Posterior vena cava (tissue), 2 donors: ENCODE measurements at regions not wholly inside any gene's neighbourhood (a gene's known extent, or its start where the extent isn't known, plus 50 kb on each side); places are given as distances from the start of the nearest gene placed in this dataset.

Experiments
- DNase-seq: peaks from one replicate; pipeline ENCODE4 v3.0.0-alpha.2; 2020; ENCODE audit warnings: low spot score
- intact Hi-C, 2 donors: fragments of 100-400 bp; cut with DNase I; formaldehyde crosslinking; loops; one replicate each; pipeline versions ENCODE4 v1.14.1 to v1.14.2; 2022 to 2023
- donor health status: DM: yes; HTN: yes; CAD: no.
- donor health status: DM: yes; HTN: yes; CAD: no.

DNA sequence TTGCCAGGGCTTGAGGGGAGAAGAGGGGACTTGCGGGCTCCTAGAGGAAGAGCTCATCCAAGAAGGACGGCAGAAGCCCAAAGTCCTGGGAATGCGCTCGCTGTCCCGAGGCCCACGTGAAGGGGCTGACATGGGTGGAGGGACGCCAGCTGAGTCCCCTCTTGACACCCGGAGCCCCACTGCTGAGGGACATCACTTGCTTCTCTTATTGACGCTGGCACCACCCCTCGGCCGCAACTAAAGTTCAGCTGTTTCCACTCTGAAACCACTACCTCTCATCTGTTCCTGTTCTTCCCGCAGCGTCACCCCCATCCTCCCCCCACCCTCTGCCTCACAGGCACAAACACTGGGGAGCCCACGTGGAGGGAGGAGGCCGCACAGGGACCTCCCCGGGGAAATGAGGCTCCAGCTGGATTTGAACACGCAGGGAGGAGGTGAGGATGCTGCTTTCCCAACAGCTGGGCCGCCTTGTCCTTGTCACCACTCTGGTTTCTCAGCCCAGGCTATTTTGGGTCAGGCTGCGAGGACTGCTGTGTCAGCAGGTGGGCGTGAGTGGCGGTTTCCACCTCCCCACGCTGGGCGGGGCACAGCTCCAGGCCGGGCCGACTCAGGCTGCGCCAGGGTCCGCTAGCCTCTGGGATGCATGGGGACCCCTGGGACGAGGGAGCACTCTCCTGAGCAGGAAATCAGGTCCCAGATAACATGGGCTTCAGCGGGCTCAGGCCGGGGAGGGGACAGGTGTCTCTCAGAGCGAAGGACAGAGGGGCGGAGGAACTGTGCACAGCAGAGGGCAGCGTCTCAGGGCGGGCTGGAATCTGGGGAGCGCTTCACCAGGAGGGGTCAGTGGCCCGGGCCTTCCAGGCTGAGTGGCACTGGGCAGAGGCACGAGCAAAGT, 156.3 kb downstream of the ZNF248 start:
- peak; percentile 66 for DNase-seq
- intact Hi-C loops: no loop called here

- DNase-seq: peak; percentile 59
- intact Hi-C loops: no loop called here
These were observed 169.8 kb downstream of the ZNF248 start for GRCh38 chr10:37687581-37687980.

GRCh38 chr10:37685741-37686683, 171.4 kb downstream of the ZNF248 start:
- intact Hi-C loops: no loop called here
- peak; percentile 61 for DNase-seq

GRCh38 chr10:37684765-37685164, 172.6 kb downstream of the ZNF248 start:
- DNase-seq: peak; percentile 28
- intact Hi-C loops: no loop called here

DNA sequence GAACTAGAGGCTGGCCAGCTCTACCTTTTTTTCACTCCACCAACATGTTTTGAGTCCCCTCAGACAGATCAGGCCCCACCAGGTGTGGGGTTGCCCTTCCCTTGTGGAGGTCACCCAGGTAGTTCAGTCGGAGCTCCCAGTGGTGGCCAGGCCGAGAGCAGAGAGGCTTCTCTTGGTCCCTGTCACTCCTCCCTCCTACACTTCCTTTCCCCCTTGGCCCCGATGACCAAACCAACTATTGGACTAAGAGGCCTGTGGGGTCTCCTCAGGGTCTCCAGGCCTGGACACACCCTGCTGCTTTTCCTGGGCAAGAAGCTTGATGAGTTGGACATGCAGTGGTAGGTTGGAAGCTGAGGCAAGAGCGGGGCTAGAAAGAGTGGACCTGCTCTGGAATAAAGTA, 174.8 kb downstream of the ZNF248 start:
- intact Hi-C loops: no loop called here
- DNase-seq: peak; percentile 45

DNA sequence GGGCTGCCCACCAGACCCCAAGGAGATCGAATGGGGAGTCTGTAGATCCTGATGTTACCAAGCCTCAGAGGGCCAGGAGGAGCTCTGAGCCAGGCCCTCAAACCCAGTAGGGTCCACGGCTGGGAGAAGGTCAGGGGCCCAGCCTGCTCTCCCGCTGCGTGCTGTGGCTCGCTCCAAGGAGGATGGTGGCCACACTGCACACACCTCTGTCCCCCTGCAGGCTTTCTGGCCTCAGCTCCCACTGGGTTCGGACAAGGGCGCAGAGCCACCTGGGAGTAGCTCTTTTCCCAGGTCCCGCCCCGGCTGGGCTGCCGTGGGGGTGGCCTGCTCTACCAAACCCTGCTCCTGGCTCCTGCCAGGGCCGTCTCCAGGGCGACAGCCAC, 175.8 kb downstream of the ZNF248 start:
- DNase-seq: no peak

DNA sequence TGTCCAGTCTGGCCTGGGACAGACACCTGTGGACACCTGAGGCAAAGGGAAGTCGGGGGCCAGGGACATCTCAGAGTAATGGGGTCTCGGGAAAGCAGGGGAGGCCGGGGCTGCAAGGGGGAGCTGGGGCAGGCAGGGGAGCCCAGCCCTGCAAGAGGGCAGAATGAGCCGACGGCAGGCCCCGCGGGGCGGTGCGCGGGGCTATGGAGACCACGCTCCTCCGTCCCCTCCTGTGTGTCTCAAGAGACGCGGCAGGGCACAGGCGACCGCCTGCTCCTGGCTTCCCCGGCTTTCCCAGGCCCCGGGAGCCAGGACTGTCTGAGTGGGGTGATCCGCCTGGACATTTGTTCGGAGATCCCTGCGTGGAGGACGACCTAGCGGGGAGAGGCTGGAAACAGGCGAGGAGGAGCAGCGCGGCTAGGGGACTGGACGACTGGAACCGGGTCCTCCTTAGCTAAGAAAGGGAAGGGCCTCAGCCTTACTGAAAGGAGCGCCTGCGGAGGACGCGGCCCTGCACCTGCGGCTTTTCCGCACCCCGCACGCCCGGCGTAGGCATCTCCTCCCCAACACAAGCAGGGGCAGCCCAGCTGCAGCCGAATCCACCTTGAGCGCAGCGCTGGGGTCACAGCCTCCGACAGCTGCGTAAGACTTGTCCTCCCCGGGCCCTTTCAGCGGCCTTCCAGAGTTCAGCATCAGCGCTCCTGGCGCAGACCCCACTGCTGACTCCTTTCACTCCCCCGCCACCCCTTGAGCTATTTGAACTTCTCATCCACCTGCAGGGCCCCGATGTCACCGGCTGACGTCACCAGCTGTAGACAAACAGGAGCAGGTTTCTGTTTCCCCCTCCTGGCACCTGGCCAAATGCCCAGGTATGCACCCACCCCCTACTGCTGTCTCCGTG, 176.4 kb downstream of the ZNF248 start:
- peak; percentile 68 for DNase-seq
- intact Hi-C loops: no loop called here

More for the DNA sequence above, 175.8 kb downstream of the ZNF248 start:
- intact Hi-C loops: no loop called here

- peak; percentile 75 for DNase-seq
- intact Hi-C loops: no loop called here
These were observed 177.1 kb downstream of the ZNF248 start for GRCh38 chr10:37680243-37680683.

GRCh38 chr10:37679465-37679864, 177.9 kb downstream of the ZNF248 start:
- intact Hi-C loops: no loop called here
- DNase-seq: peak; percentile 69

GRCh38 chr10:37675449-37675848, 182.0 kb downstream of the ZNF248 start:
- DNase-seq: no peak
- intact Hi-C loops: no loop called here

GRCh38 chr10:37671802-37672201, 185.6 kb downstream of the ZNF248 start:
- DNase-seq: no peak
- intact Hi-C loops: no loop called here

DNA sequence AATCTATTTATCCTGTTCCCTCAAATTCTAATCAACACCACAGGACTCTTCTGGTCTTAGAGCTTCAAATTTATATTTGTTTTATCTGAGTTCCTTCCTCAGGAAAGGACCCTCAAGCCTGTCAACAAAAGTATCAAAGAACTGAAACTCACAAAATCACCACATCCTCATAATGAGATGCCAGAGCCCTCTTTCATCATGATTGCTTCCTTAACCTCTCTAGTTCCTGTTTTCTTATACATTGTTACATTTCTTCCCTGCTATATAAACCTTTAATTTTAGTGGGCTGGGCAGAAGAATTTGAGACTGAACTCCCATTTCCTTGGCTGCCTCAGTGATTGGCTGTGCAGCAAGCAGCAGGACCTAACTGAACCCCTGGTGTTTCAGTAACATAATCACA, 189.7 kb downstream of the ZNF248 start:
- intact Hi-C loops: no loop called here
- DNase-seq: no peak

GRCh38 chr10:37654466-37654865, 202.9 kb downstream of the ZNF248 start:
- intact Hi-C loops: no loop called here

DNA sequence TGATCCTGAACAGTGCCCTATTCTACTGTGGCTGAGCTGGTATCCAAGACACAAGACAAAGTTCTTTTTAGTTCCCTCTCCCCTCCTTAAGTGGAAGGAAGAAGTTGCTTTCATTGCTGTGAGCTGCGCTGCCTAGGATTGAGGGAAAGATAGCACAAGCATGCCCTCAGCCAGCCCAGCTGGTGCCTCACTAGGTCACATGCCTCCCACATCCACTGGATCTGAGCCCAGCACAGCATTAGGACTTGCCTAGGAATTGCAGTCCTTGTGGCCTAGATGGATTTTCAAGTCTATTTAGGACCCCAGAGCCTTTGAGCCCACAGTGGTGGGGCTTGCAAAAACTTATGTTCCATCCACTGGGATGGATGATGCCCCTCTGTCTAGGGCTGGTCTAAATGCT, 214.2 kb downstream of the ZNF248 start:
- intact Hi-C loops: no loop called here
- no peak for DNase-seq

More at GRCh38 chr10:37654466-37654865, 202.9 kb downstream of the ZNF248 start:
- DNase-seq: no peak

- intact Hi-C loops: no loop called here
- no peak for DNase-seq
These were observed 217.1 kb downstream of the ZNF248 start for GRCh38 chr10:37640301-37640700.

- DNase-seq: no peak
- intact Hi-C loops: no loop called here
These were observed 218.2 kb downstream of the ZNF248 start for GRCh38 chr10:37639200-37639599.

DNA sequence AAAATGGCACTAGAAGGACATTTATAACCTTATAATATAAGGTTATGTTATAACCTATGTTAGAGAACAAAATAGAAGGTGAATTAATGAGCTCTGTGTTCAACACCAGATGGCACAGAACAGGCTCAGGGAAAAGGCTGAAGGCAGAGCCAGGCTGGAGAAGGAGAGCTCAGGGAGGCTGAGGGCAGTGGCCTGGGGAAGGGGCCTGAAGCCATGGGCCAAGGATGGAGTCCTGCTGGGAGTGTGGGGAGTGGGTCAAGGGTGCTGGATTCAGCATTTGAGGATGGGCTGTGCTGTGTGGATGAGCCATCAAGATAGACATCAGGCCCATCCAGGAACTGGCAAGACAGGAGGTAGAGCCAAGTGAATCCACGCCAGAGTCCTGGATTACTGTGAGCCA, 218.8 kb downstream of the ZNF248 start:
- intact Hi-C loops: no loop called here
- DNase-seq: no peak

DNA sequence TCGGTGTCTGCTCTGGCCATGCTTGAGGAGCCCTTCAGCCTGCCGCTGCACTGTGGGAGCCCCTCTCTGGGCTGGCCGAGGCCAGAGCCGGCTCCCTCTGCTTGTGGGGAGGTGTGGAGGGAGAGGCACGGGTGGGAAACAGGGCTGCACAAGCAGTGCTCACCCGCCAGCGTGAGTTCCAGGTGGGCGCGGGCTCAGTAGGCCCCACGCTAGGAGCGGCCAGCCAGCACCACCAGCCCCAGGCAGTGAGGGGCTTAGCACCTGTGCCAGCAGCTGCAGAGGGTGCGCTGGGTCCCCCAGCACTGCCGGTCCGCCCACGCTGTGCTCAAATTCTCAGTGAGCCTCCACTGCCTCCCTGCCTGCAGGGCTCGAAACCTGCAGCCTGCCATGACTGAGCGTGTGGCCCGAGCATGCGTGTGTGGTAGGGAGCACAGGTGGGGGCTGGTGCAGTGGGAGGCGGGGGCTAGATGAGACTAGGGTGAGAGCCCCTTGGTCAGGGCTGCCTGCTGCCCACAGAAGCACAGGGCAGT, 223.0 kb downstream of the ZNF248 start:
- intact Hi-C loops: no loop called here
- DNase-seq: no peak

GRCh38 chr10:37632641-37633040, 224.8 kb downstream of the ZNF248 start:
- DNase-seq: no peak
- intact Hi-C loops: no loop called here
